ENCODE measurements at regions not wholly inside any gene's neighbourhood (a gene's known extent, or its start where the extent isn't known, plus 50 kb on each side); places are given as distances from the start of the nearest gene placed in this dataset.

- TF ChIP-seq EP300 (IDR thresholded peaks at IDR 0.05) (no peak), CTCF (IDR thresholded peaks at IDR 0.05) (no peak), POLR2AphosphoS5 (IDR thresholded peaks at IDR 0.05) (no peak), POLR2A (IDR thresholded peaks at IDR 0.05) (no peak)
- 76% methylated on average over 4 of the region's 4 CpGs for WGBS, 2 donors (ENCODE audit: low coverage in 1 of 2)
- no peaks in the 10 kb centered on the region for H3K9me3 ChIP-seq
These were observed 720.9 kb downstream of the DIPK2A start for GRCh38 chr3:144692488-144692887.

DNA sequence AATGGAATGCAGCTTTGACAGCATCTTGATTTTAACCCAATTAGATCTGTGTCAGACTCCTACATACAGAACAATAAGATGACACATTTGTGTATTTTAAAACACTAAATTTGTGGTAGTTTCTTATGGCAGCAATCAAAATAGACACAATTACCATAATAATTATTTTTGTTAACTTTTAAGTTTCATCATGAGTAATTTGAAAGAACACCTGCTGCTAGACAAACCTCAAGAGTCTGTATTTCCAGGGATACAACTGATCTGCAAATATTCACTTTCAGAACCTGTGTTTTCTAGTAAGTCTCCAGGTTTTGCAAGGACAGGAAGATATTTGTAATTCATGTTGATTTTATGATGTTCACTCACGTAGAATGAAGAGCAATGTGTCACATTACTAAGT is 736.8 kb downstream of the DIPK2A start:
- H3K36me3 ChIP-seq, result no peaks in the 10 kb centered on the region
- H3K9me3 ChIP-seq, result no peaks in the 10 kb centered on the region
- no peak for ATAC-seq
- H3K4me3 ChIP-seq, result no peak overlapping the region
- TF ChIP-seq CTCF (IDR thresholded peaks at IDR 0.05) (no peak), POLR2A (IDR thresholded peaks at IDR 0.05) (no peak), EP300 (IDR thresholded peaks at IDR 0.05) (no peak), POLR2AphosphoS5 (IDR thresholded peaks at IDR 0.05) (no peak)
- no peaks in the 10 kb centered on the region for H3K27me3 ChIP-seq
- no peaks in the 10 kb centered on the region for H3K4me1 ChIP-seq
- H3K27ac ChIP-seq, result no peak overlapping the region
- WGBS, 2 donors (ENCODE audit: low coverage in 1 of 2), result 29 to 37% methylated on average over 1 of the region's 1 CpG

More at GRCh38 chr3:144692488-144692887, 720.9 kb downstream of the DIPK2A start:
- no peak overlapping the region for H3K27ac ChIP-seq
- no peaks in the 10 kb centered on the region for H3K27me3 ChIP-seq
- no peaks in the 10 kb centered on the region for H3K4me1 ChIP-seq
- H3K36me3 ChIP-seq, result no peaks in the 10 kb centered on the region
- no peak for ATAC-seq
- H3K4me3 ChIP-seq, result no peak overlapping the region

GRCh38 chr3:144737281-144737680 is 765.7 kb downstream of the DIPK2A start:
- ATAC-seq, result no peak
- 86 to 96% methylated on average over 7 of the region's 7 CpGs for WGBS, 2 donors (ENCODE audit: low coverage in 1 of 2)
- Histone ChIP-seq H3K9me3 (no peaks in the 10 kb centered on the region), H3K4me1 (no peaks in the 10 kb centered on the region), H3K4me3 (no peak overlapping the region), H3K27ac (no peak overlapping the region), H3K36me3 (no peaks in the 10 kb centered on the region), H3K27me3 (no peaks in the 10 kb centered on the region)
- TF ChIP-seq EP300 (IDR thresholded peaks at IDR 0.05) (no peak), POLR2A (IDR thresholded peaks at IDR 0.05) (no peak), CTCF (IDR thresholded peaks at IDR 0.05) (no peak), POLR2AphosphoS5 (IDR thresholded peaks at IDR 0.05) (no peak)

DNA sequence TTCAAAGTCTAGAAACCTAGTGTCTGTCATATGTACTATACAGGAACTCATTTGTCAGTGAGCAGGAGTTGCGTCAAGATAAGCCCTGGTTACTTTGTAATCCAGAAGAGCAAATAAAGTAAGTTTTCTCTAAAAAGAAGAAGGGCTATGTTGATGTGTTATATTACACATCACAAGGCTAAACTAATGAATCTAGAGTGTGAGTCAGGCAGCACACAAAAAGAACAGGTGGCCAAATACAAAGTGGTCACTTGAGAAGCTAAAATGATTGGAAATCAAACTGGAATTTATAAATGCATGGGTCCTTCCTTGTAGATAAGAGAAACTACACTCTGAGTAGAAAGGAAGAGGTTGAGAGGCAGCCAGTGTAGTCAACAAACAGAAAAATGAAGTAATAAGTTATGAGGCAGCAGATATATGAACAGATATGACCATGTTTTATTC is 771.6 kb downstream of the DIPK2A start:
- Histone ChIP-seq H3K4me3 (no peak overlapping the region), H3K27me3 (no peaks in the 10 kb centered on the region), H3K36me3 (no peaks in the 10 kb centered on the region), H3K27ac (no peak overlapping the region), H3K4me1 (no peaks in the 10 kb centered on the region), H3K9me3 (no peaks in the 10 kb centered on the region)
- no peak for ATAC-seq
- WGBS, 2 donors (ENCODE audit: low coverage in 1 of 2), result 60 to 100% methylated on average over 1 of the region's 1 CpG
- no peak for TF ChIP-seq EP300 (IDR thresholded peaks at IDR 0.05)

DNA sequence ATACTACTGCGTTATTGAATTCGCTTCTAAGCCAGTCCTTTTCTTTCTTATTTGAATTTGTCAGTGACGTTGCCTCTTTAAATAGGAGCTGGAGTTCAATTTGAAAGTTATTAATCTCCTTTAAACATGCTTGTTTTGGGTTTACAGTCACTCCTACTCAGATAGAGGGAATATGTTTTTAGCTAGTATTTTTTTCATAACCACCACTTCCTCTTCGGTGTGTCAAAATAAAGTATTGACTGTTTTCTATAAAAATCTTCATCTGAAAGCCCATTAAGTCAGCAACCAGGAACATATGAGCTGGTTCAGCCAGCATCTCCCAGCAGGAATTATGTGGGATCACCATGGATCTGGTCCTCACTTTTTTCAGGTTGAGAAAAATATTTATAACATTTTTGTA is 772.9 kb downstream of the DIPK2A start:
- H3K4me3 ChIP-seq, result no peak overlapping the region
- no peaks in the 10 kb centered on the region for H3K27me3 ChIP-seq
- no peaks in the 10 kb centered on the region for H3K9me3 ChIP-seq
- no peak overlapping the region for H3K27ac ChIP-seq
- WGBS, 2 donors (ENCODE audit: low coverage in 1 of 2), result 55 to 73% methylated on average over 4 of the region's 4 CpGs
- no peak for ATAC-seq
- H3K36me3 ChIP-seq, result no peaks in the 10 kb centered on the region
- TF ChIP-seq POLR2A (IDR thresholded peaks at IDR 0.05), result no peak
- TF ChIP-seq CTCF (IDR thresholded peaks at IDR 0.05), result no peak
- TF ChIP-seq EP300 (IDR thresholded peaks at IDR 0.05), result no peak
- no peak for TF ChIP-seq POLR2AphosphoS5 (IDR thresholded peaks at IDR 0.05)
- no peaks in the 10 kb centered on the region for H3K4me1 ChIP-seq
